Activated T-helper 1 cell treated with Interleukin-2 at 50 U/mL for 16 hours (primary cell): ENCODE measurements at regions not wholly inside any gene's neighbourhood (a gene's known extent, or its start where the extent isn't known, plus 50 kb on each side); places are given as distances from the start of the nearest gene placed in this dataset.

ENCODE experiments used
- DNase-seq: peaks from one replicate; pipeline ENCODE4 v3.0.0-alpha.2; 2020; ENCODE audit warnings: low read depth

GRCh38 chr18:39675906-39676305 is 2110.3 kb upstream of the CELF4 start:
- DNase-seq: no peak

DNA sequence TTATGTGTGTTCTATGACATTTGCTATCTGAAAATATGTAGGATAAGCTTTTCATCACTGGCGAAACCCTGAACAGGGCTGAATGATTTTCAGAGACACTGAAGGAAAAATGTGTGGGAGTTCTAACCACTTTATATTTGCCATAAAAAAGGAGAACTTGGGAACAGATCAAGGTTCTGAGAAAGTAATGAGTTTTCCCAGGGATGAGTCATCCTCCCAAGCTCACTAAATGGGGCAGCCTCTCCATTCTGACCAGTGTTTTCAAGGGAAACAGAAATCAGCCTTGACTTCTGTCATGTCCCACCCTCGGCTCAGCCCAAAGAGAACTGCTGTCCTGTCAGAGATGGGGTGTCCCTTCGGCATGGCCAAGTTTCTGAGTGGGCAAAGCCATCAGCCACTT is 2109.8 kb upstream of the CELF4 start:
- DNase-seq: no peak

DNA sequence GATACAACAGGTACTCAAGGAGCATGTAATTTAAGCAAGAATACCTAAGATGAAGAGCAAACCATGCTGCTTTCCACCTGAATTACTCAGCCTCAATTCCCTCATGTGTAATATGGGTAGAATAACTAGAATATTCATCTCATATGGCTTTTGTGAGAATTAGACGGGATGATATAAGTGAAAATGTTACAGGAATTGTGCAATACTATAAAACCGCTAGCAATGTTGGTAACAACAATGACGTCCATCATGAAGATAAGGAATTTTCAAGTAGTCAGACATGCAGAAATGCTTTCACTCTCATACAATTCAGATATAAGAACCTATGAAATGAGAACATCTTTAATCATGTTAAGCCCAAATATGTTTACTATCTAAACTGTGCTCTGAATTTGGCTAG is 2106.6 kb upstream of the CELF4 start:
- no peak for DNase-seq

- DNase-seq: no peak
Measured at GRCh38 chr18:39667905-39668304, 2102.3 kb upstream of the CELF4 start.

DNA sequence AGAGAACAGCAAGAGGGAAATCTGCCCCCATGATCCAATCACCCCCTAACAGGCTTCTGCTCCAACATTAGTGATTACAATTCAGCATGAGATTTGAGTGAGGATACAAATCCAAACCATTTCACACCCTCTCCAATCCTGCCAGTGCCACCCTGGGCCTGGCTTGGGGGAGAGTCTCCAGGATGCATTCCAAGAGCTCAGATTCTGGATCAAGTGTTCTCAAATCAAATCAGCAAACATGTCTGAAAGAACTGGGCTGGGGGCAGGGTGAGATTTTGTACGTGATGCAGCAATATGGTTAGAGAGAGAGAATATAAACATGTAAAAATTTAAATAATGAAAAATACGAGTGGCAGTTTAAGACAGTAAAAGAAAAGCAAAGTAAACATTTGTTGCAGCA is 2100.9 kb upstream of the CELF4 start:
- no peak for DNase-seq

GRCh38 chr18:39661856-39662366 is 2096.3 kb upstream of the CELF4 start:
- no peak for DNase-seq

DNA sequence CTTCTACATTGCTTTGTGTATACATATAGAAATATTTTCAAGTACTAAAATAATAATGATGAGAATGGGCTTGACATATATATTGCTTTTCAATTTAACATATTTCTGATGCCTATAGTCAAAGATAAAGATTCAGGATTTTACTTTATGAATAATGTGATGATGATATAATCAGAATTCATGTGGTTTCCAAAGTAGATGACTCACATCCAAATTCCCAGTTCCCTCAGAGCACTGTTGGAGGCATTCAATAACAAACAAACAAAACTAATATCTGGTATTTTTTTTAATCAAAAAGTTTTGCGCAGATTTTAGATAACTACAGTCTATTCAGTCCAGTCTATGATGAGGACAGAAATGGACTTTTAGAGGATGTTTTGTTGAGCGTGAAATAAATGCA is 2094.5 kb upstream of the CELF4 start:
- no peak for DNase-seq

GRCh38 chr18:39655341-39655740 is 2089.7 kb upstream of the CELF4 start:
- DNase-seq: no peak

GRCh38 chr18:39653221-39653620 is 2087.6 kb upstream of the CELF4 start:
- no peak for DNase-seq

DNA sequence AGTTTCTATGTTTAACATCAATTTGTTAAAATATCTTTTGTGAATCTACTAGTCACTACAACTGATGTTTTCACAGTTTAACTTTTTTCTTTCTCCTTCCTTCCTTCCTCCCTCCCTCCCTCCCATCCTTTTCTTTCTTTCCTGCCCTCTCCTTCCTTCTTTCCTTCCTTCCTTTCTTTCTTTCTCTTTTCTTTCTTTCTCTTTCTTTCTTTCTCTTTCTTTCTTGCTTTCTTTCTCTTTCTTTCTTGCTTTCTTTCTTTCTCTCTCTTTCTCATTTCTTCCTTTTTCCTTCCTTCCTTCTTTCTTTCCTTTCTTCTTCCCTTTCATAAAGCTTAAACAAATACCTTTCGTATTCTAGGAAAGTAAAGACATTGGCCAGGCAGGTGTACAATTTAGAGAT is 2083.0 kb upstream of the CELF4 start:
- no peak for DNase-seq

DNA sequence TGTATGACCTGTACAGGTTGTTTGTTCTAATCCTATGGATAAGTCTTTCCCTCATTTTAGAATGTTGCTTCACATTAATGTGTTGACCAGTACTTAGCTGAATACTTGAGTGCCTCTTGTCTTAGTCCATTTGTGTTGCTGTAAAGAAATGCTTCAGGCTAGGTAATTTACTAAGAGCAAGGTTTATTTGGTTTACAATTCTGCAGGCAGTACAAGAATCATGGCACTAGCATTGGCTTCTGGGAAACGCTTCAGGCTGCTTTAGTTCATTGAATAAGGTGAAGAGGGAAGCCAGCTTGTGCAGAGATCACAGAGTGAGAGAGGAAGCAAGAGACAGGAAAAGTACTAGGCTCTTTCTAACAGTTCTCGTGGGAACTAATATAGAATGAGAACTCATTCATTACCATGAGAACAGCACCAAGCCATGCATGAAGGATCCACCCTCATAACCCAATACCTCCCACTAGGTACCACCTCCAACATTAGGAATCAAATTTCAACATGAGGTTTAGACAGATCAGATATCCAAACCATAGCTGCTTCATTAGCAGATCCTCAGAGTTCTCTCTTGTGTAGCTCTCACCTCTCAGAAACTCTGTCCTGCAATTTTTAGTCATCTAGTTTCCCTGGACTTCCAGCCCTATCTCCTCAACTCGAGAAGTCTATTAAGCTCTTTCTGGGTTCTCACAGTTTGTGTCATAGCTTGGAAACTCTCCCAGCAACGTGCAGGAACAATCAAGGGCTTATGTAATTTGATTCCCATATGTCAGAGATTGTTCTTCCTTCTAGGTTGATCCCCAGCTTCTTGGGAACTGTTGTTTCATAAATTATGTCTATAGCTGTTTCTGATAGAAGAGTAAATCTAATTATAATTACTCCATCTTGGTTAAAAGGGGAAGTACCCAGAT is 2082.3 kb upstream of the CELF4 start:
- DNase-seq: no peak

DNA sequence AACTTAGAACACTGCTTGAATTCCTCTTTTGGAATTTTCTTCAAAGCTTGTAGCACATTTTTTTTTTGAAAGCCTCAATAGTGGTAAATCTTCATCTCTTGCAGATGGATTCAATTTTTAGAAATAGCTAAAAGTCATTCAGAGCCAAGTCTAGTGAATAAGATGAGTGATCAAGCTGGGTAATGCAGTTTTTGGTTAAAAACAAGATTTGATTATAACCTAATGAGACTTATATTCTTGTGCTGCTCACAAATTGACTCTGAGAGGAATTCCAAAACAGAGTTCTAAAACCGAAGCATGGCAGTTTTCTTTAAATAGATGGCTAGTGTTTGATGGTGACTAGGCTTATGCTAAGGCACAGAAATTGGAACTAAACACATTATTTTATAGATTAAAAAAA is 2072.6 kb upstream of the CELF4 start:
- DNase-seq: no peak

GRCh38 chr18:39636931-39637330 is 2071.3 kb upstream of the CELF4 start:
- DNase-seq: no peak

DNA sequence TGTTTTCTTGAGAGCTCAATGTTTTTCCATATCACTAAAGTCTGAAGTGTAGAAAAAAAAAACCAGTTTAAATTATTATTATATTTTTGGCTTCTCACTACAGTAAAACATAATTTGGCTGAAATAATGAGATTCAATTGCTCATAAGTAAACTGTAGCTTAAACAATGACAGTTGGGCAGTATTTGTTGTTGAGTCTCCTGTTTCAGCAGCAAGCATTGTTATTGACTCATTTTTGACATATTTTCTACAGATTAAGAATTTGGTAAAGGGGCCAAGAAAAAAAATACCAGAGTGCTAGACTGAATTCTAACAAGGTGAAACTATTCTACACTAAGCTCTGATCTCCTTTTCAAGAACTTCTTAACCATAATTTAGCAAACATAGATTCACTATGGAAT is 2070.4 kb upstream of the CELF4 start:
- DNase-seq: no peak

DNA sequence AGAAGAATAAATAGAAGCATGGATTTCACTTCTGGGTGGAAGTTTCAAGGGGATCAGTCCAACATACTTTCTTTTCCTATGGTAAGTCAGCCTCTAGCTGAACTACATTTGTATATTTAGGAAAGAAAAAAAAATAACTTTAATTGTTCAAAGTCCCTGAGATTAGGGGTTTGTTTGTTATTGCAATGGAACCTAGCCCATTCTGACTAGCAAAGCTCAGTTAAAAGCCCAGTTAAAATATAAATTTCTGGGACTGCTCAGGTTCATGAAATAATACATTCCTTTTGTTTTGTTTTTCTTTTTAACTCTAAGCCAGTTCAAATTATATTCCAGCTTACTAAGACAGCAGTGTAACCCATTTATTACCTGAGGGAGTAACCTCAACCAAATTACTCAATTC is 2069.6 kb upstream of the CELF4 start:
- no peak for DNase-seq

DNA sequence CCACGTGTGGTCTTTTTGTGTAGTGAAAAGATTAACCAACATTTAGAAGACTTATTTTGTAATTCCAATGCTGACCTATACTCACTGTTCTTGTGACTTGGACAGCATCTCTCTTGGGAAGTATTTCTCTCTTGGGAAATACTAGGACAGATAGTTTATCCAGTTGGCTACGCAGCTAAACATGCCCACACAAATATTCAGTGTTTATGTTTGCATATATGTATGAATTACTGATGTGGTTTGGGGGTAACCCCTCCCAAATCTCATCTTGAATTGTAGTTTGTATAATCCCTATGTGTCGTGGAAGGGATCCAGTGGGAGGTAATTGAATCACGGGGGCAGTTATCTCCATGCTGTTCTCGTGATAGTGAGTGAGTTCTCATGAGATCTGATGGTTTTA is 2062.3 kb upstream of the CELF4 start:
- no peak for DNase-seq

DNA sequence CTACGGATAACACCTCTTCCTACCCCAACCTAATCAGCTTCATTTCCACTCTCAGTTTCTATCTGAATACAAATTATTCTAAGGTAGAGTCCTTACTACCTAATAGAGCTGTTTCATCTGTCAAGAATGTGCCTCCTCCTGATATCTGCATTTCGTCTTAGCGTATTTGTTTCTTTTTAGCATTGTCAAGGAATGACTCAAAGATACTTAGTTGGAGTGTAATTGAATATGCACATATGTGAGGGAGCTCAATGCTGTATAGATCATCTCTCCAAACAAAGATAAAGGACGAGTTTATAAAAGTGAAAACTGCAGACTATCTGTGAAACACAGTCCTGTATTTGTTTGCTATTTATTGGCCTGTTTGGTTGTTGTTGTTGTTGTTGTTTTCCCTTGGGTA is 2059.4 kb upstream of the CELF4 start:
- DNase-seq: no peak

GRCh38 chr18:39622431-39622830 is 2056.8 kb upstream of the CELF4 start:
- no peak for DNase-seq

- no peak for DNase-seq
Measured at GRCh38 chr18:39620551-39621168, 2055.1 kb upstream of the CELF4 start.

DNA sequence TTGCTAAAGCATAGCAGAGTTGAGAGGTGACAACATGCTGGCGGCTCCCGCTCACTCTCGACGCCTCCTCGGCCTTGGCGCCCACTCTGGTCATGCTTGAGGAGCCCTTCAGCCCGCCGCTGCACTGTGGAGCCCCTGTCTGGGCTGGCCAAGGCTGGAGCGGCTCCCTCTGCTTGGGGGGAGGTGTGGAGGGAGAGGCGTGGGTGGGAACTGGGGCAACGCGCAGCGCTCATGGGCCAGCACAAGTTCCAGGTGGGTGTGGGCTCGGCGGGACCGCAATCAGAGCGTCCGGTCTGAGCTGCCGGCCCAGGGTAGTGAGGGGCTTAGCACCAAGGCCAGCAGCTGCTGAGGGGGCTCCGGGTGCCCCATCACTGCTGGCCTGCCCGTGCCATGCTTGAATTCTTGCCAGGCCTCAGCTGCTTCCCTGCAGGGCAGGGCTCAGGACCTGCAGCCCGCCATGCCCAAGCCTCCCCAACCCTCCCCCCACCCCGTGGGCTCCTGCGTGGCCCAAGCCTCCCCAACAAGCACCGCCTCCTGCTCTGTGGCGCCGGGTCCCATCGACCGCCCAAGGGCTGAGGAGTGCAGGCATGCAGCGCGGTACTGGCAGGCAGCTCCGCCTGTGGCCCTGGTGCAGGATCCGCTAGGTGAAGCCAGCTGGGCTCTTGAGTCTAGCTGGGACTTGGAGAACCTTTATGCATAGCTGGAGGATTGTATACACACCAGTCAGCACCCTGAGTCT is 2052.8 kb upstream of the CELF4 start:
- no peak for DNase-seq

DNA sequence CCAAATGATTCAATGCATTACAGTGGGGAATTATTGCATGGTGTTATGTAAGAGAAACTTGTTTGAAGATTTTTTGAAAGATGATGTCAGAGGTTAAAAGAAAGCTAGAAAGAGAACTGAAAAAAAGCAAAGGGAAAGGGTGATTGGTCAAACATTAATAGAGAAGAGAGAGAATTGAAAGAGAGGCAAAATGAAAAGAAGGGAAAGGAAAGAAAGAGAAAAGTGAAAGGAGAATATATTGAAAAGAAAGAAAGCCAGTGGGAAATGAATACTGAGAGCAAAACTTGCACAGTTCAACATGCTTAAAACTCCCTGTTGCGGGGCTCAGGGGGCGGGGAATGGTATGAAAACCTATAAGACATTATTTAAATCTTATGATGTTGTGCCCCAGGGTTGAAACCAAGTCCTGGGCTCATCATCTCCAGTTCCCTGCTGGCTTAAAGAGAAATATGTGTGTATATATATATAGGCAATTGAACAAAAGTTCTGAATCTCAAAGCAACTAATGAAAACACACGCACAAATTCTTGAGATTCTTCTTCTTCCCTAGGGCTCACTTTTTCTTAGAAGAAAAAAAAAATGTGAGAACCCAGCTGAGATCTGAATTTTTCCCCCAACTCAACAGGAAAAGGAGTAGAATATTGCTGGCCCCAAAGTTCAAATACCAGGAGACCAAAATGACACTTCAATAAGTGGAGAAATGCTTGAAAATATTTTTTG is 2045.9 kb upstream of the CELF4 start:
- DNase-seq: no peak

- no peak for DNase-seq
Measured at GRCh38 chr18:39607034-39607433, 2041.4 kb upstream of the CELF4 start.
